ENCODE measurements at regions not wholly inside any gene's neighbourhood (a gene's known extent, or its start where the extent isn't known, plus 50 kb on each side); places are given as distances from the start of the nearest gene placed in this dataset.

DNA sequence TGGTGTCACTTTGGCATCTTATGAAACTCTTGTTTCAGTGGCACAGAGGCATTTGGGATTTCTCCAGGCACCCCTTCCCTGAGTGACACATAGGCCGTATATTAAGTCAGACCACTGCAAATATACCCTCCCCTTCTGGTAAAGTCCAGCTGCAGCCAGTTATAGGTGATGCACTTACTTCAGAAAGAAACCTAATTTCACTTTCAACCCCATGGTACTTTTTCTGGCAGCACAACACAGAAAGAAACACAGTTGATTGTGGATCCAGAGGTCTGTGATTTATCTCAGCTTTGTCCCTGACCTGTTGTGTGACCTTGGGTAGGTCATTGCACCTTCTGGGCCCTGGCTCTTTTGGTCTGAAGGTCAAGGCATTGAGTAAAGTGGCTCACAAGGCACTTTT lies 173.2 kb downstream of the BUB3 start:
- H3K4me1 ChIP-seq (ENCODE audit: control insufficient read depth in 1 of 2, extremely low read depth in 1 of 2, insufficient read depth in 2 of 2, low read length in 2 of 2): no peaks in the 10 kb centered on the region
- no peaks in the 10 kb centered on the region for H3K9me3 ChIP-seq
- no peak for DNase-seq
- Mint-ChIP-seq H3K27me3 (peaks cover 3 to 8% of the 10 kb centered on the region in 2 donors), H3K9me3 (peaks cover 4 to 12% (median 6%) of the 10 kb centered on the region in 3 donors), H3K36me3 (peaks cover 18% of the 10 kb centered on the region), H3K4me1 (no peaks in the 10 kb centered on the region), H3K27ac (no peak overlapping the region), H3K4me3 (no peak overlapping the region)
- H3K27ac ChIP-seq (ENCODE audit: low read length): no peak overlapping the region
- 100% methylated on average over 1 of the region's 1 CpG for WGBS (ENCODE audit: insufficient coverage)
- no peak overlapping the region for H3K4me3 ChIP-seq (ENCODE audit: control insufficient read depth in 1 of 2, extremely low read depth in 1 of 2, low read length in 1 of 2)
- ATAC-seq (replicated peaks in 1 of 4): no peak
- ChIA-PET CTCF (no interaction called here), POLR2A (no interaction called here)
- H3K36me3 ChIP-seq (ENCODE audit: control insufficient read depth in 2 of 2, extremely low read depth in 1 of 2, insufficient read depth in 1 of 2, low read length in 1 of 2): no peaks in the 10 kb centered on the region
- H3K27me3 ChIP-seq (replicated peaks in 1 of 2; ENCODE audit: control insufficient read depth in 2 of 2, extremely low read depth in 1 of 2, insufficient read depth in 2 of 2, low read length in 1 of 2): no peaks in the 10 kb centered on the region

DNA sequence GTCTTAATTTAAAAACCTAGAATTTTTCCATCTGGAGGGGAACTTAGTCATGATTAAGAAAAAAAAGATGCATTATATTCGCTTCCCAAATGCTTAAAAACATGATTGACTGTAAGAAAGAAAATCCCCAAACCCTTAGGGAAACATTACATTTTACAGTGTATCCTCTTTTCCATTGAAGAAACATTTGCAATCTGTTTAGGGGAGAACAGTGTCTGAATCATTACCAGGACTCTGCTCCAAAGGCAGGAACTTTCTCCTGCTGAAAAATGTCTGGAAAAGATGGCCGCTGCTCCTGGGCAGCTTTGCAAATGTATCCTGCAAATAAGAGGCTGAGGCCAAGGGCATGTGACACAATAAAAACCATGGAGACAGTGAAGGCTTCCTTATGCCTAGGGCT lies 173.7 kb downstream of the BUB3 start:
- H3K27me3 ChIP-seq (replicated peaks in 1 of 2; ENCODE audit: control insufficient read depth in 2 of 2, extremely low read depth in 1 of 2, insufficient read depth in 2 of 2, low read length in 1 of 2): no peaks in the 10 kb centered on the region
- Mint-ChIP-seq H3K36me3 (peaks cover 18% of the 10 kb centered on the region), H3K4me3 (no peak overlapping the region), H3K27me3 (peaks cover 3 to 8% of the 10 kb centered on the region in 2 donors), H3K27ac (no peak overlapping the region), H3K9me3 (peaks cover 4 to 12% (median 6%) of the 10 kb centered on the region in 3 donors), H3K4me1 (no peaks in the 10 kb centered on the region)
- DNase-seq: no peak
- POLR2A ChIA-PET: no interaction called here
- 50% methylated on average over 1 of the region's 2 CpGs for WGBS (ENCODE audit: insufficient coverage)
- H3K9me3 ChIP-seq: no peaks in the 10 kb centered on the region
- ATAC-seq (replicated peaks in 1 of 4): no peak
- no peaks in the 10 kb centered on the region for H3K36me3 ChIP-seq (ENCODE audit: control insufficient read depth in 2 of 2, extremely low read depth in 1 of 2, insufficient read depth in 1 of 2, low read length in 1 of 2)
- no peaks in the 10 kb centered on the region for H3K4me1 ChIP-seq (ENCODE audit: control insufficient read depth in 1 of 2, extremely low read depth in 1 of 2, insufficient read depth in 2 of 2, low read length in 2 of 2)
- no peak overlapping the region for H3K4me3 ChIP-seq (ENCODE audit: control insufficient read depth in 1 of 2, extremely low read depth in 1 of 2, low read length in 1 of 2)
- no peak overlapping the region for H3K27ac ChIP-seq (ENCODE audit: low read length)
- CTCF ChIA-PET: no interaction called here

DNA sequence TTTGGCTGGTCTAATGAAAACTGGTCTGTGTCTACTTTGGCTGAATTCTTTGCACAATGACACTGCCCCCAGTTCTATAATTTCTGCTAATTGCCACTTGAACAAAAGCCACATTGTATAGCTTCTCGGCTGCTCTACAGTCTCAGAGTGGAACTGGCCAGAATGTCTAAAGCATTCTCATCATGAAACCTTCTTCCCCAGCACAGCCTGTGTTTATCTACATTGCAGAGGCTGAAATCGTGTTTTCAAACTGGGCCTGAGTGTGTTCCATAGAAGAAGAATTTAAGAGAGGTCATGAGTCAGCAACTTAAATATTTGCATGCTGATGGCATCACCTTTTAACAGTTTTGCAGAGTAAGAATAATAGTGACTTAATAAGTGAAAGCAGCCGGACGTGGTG lies 177.2 kb downstream of the BUB3 start:
- peaks cover 3% of the 10 kb centered on the region for H3K36me3 Mint-ChIP-seq
- peaks cover 3 to 9% (median 4%) of the 10 kb centered on the region in 3 donors for H3K9me3 Mint-ChIP-seq
- peaks cover 3 to 8% of the 10 kb centered on the region in 2 donors for H3K27me3 Mint-ChIP-seq
- H3K4me3 ChIP-seq (ENCODE audit: control insufficient read depth in 1 of 2, extremely low read depth in 1 of 2, low read length in 1 of 2): no peak overlapping the region
- no peaks in the 10 kb centered on the region for H3K9me3 ChIP-seq
- DNase-seq (no peak), ATAC-seq (replicated peaks in 1 of 4) (no peak)
- H3K36me3 ChIP-seq (ENCODE audit: control insufficient read depth in 2 of 2, extremely low read depth in 1 of 2, insufficient read depth in 1 of 2, low read length in 1 of 2): no peaks in the 10 kb centered on the region
- no peak overlapping the region for H3K27ac ChIP-seq (ENCODE audit: low read length)
- WGBS (ENCODE audit: insufficient coverage): 100% methylated on average over 1 of the region's 4 CpGs
- no peaks in the 10 kb centered on the region for H3K4me1 Mint-ChIP-seq
- ChIA-PET POLR2A (no interaction called here), CTCF (no interaction called here)
- H3K27ac Mint-ChIP-seq: no peak overlapping the region
- H3K4me3 Mint-ChIP-seq: no peak overlapping the region
- H3K4me1 ChIP-seq (ENCODE audit: control insufficient read depth in 1 of 2, extremely low read depth in 1 of 2, insufficient read depth in 2 of 2, low read length in 2 of 2): no peaks in the 10 kb centered on the region
- H3K27me3 ChIP-seq (replicated peaks in 1 of 2; ENCODE audit: control insufficient read depth in 2 of 2, extremely low read depth in 1 of 2, insufficient read depth in 2 of 2, low read length in 1 of 2): no peaks in the 10 kb centered on the region

DNA sequence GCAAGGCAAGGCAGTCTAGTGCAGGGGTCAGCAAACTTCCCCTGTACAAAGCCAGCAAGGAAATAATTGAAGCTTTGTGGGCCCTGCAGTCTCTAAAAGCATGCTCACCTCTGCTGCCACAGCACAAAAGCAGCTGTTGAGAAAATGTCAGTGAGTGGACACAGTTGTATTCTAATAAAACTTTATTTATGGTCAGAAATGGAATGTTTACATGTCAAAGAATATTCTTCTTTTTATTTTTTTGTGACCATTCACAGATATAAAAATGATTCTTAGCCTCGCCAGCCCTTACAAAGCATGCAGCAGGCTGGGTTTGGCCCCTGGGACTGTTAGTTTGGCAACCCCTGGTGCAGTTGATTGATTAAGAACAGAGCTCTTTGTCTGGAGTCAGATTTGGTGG lies 192.4 kb downstream of the BUB3 start:
- no peaks in the 10 kb centered on the region for H3K36me3 ChIP-seq (ENCODE audit: control insufficient read depth in 2 of 2, extremely low read depth in 1 of 2, insufficient read depth in 1 of 2, low read length in 1 of 2)
- no peak overlapping the region for H3K4me3 ChIP-seq (ENCODE audit: control insufficient read depth in 1 of 2, extremely low read depth in 1 of 2, low read length in 1 of 2)
- Mint-ChIP-seq H3K9me3 (no peaks in the 10 kb centered on the region), H3K4me1 (no peaks in the 10 kb centered on the region), H3K4me3 (no peak overlapping the region), H3K27ac (no peak overlapping the region), H3K27me3 (peaks cover 2 to 7% of the 10 kb centered on the region in 2 donors), H3K36me3 (no peaks in the 10 kb centered on the region)
- no peaks in the 10 kb centered on the region for H3K4me1 ChIP-seq (ENCODE audit: control insufficient read depth in 1 of 2, extremely low read depth in 1 of 2, insufficient read depth in 2 of 2, low read length in 2 of 2)
- no peak for ATAC-seq (replicated peaks in 1 of 4)
- no peak for DNase-seq
- H3K27me3 ChIP-seq (replicated peaks in 1 of 2; ENCODE audit: control insufficient read depth in 2 of 2, extremely low read depth in 1 of 2, insufficient read depth in 2 of 2, low read length in 1 of 2): peaks cover 2 to 11% of the 10 kb centered on the region in 2 experiments
- no CpG with 5 or more reads among the region's 1 CpG for WGBS (ENCODE audit: insufficient coverage)
- POLR2A ChIA-PET: no interaction called here
- CTCF ChIA-PET: no interaction called here
- no peak overlapping the region for H3K27ac ChIP-seq (ENCODE audit: low read length)
- no peaks in the 10 kb centered on the region for H3K9me3 ChIP-seq

DNA sequence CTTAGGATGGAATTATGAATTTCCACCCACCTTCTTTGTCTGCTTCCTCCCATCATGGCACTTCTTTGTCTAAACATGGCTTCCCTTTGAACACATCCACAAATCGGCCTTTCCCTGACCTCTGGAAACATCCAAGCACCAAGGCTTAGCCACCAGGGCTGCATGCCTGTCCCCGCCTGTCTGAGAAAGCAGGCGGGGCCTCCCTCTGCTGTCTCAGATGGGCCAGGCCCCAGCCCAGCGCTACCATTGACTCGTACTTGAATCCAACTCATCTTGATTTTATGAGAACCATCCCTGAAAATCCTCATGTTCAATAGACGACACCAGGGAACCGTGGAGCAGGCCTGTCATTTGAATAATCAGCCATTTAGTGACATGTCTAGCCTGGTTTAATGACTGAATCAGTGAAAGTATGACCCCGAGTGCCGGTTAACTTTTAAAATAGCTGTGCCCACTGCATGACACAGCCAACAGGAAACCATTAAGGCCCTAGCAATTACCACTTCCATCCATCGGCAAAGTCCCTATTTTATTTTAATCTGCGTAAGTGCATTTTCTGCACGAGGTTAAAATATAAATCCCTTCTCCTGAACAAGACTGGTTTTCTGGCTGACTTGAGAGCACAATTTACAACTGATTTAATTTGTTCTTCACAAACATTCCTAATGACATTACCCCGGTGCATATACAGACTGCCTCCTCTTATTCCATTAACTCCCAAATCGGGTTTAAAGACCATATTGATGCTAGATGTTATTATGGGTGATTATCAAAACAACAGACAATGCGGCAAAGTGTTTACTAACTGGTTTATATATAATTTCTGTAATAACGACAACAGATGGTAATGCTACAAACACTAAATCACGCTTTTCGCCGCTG lies 194.7 kb downstream of the BUB3 start:
- Histone ChIP-seq H3K4me1 (ENCODE audit: control insufficient read depth in 1 of 2, extremely low read depth in 1 of 2, insufficient read depth in 2 of 2, low read length in 2 of 2) (no peaks in the 10 kb centered on the region), H3K4me3 (ENCODE audit: control insufficient read depth in 1 of 2, extremely low read depth in 1 of 2, low read length in 1 of 2) (no peak overlapping the region), H3K27ac (ENCODE audit: low read length) (no peak overlapping the region), H3K27me3 (replicated peaks in 1 of 2; ENCODE audit: control insufficient read depth in 2 of 2, extremely low read depth in 1 of 2, insufficient read depth in 2 of 2, low read length in 1 of 2) (peaks cover 0 to 7% of the 10 kb centered on the region in 2 experiments), H3K9me3 (no peaks in the 10 kb centered on the region), H3K36me3 (ENCODE audit: control insufficient read depth in 2 of 2, extremely low read depth in 1 of 2, insufficient read depth in 1 of 2, low read length in 1 of 2) (no peaks in the 10 kb centered on the region)
- 89% methylated on average over 10 of the region's 19 CpGs for WGBS (ENCODE audit: insufficient coverage)
- DNase-seq: no peak
- no peak overlapping the region for H3K27ac Mint-ChIP-seq
- no peaks in the 10 kb centered on the region for H3K9me3 Mint-ChIP-seq
- ChIA-PET CTCF (no interaction called here), POLR2A (no interaction called here)
- no peak for ATAC-seq (replicated peaks in 1 of 4)
- H3K4me3 Mint-ChIP-seq: no peak overlapping the region
- no peaks in the 10 kb centered on the region for H3K36me3 Mint-ChIP-seq
- peaks cover 2 to 5% of the 10 kb centered on the region in 2 donors for H3K27me3 Mint-ChIP-seq
- H3K4me1 Mint-ChIP-seq: no peaks in the 10 kb centered on the region

DNA sequence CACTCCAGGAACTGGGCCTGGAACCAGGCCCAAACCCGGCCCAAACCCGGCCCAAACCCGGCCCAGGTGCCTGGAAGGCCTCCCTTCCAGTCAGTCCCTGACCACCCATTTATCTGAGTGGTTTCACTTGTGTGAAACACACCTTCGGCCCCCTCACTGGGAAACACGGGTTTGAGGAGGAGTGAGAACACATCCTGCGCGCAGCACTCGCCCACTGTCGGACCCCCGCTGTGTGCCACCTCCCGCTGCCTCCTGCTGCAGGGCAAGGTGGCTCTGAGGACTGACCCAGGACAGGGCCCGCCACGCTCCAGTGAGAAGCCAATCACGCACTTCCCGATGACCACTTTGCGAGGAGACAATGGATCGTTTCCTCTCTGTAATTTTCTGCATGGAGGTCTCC lies 197.5 kb downstream of the BUB3 start:
- 93% methylated on average over 14 of the region's 17 CpGs for WGBS (ENCODE audit: insufficient coverage)
- Mint-ChIP-seq H3K27me3 (peaks cover 12% of the 10 kb centered on the region in 2 donors), H3K27ac (no peak overlapping the region), H3K4me1 (no peaks in the 10 kb centered on the region), H3K36me3 (no peaks in the 10 kb centered on the region), H3K9me3 (no peaks in the 10 kb centered on the region), H3K4me3 (no peak overlapping the region)
- peaks cover 0 to 12% of the 10 kb centered on the region in 2 experiments for H3K27me3 ChIP-seq (replicated peaks in 1 of 2; ENCODE audit: control insufficient read depth in 2 of 2, extremely low read depth in 1 of 2, insufficient read depth in 2 of 2, low read length in 1 of 2)
- H3K9me3 ChIP-seq: no peaks in the 10 kb centered on the region
- H3K4me1 ChIP-seq (ENCODE audit: control insufficient read depth in 1 of 2, extremely low read depth in 1 of 2, insufficient read depth in 2 of 2, low read length in 2 of 2): no peaks in the 10 kb centered on the region
- H3K36me3 ChIP-seq (ENCODE audit: control insufficient read depth in 2 of 2, extremely low read depth in 1 of 2, insufficient read depth in 1 of 2, low read length in 1 of 2): no peaks in the 10 kb centered on the region
- H3K4me3 ChIP-seq (ENCODE audit: control insufficient read depth in 1 of 2, extremely low read depth in 1 of 2, low read length in 1 of 2): no peak overlapping the region
- ChIA-PET POLR2A (no interaction called here), CTCF (no interaction called here)
- no peak overlapping the region for H3K27ac ChIP-seq (ENCODE audit: low read length)
- no peak for ATAC-seq (replicated peaks in 1 of 4)
- DNase-seq: no peak

All from T-cell (primary cell).